ENCODE measurements at regions not wholly inside any gene's neighbourhood (a gene's known extent, or its start where the extent isn't known, plus 50 kb on each side); places are given as distances from the start of the nearest gene placed in this dataset.

DNA sequence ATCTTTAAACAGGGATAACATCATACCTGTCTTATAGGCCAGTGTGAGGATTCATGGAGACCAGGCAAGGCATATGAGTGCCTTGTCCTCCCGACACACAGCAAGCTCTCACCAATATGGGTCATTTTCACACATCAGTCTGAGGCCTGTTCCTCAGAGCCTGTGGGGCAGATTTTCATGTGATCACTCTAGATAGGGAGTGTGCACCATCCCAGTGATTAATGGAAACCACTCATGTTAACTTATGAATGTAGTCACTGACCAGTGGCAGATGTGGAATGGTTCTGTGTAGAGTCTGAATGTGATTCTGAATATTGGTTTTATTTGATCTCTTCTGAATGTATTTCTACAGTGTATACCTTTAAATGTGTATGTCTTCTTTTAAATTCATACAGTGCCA lies 219.7 kb upstream of the SFSWAP start:
- TF ChIP-seq, protein P1, sequence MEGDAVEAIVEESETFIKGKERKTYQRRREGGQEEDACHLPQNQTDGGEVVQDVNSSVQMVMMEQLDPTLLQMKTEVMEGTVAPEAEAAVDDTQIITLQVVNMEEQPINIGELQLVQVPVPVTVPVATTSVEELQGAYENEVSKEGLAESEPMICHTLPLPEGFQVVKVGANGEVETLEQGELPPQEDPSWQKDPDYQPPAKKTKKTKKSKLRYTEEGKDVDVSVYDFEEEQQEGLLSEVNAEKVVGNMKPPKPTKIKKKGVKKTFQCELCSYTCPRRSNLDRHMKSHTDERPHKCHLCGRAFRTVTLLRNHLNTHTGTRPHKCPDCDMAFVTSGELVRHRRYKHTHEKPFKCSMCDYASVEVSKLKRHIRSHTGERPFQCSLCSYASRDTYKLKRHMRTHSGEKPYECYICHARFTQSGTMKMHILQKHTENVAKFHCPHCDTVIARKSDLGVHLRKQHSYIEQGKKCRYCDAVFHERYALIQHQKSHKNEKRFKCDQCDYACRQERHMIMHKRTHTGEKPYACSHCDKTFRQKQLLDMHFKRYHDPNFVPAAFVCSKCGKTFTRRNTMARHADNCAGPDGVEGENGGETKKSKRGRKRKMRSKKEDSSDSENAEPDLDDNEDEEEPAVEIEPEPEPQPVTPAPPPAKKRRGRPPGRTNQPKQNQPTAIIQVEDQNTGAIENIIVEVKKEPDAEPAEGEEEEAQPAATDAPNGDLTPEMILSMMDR (IDR thresholded peaks at IDR 0.05; ENCODE audit: low read length) = no peak
- TF ChIP-seq EZH2 (IDR thresholded peaks at IDR 0.05; ENCODE audit: borderline replicate concordance, low read length) = no peak

All from OCI-LY1 (cell line).